ES-I3 (cell line): ENCODE measurements at regions not wholly inside any gene's neighbourhood (a gene's known extent, or its start where the extent isn't known, plus 50 kb on each side); places are given as distances from the start of the nearest gene placed in this dataset.
"Not testable (repeated sequence)": the region's sequence is repeated elsewhere in the genome, so short reads cannot be mapped to it uniquely, and the experiment has no call there.

ENCODE experiments used
- H3K36me3 ChIP-seq: 2 replicates; pipeline ENCODE4 v1.6.1; 2013; ENCODE audit warnings: mild to moderate bottlenecking, low read length, control low read depth, moderate library complexity; ENCODE audit not compliant: insufficient read depth
- H3K4me1 ChIP-seq: 2 replicates; pipeline ENCODE4 v1.6.1; 2013; ENCODE audit warnings: mild to moderate bottlenecking, control low read depth, low read length; ENCODE audit not compliant: insufficient read depth
- H3K9ac ChIP-seq: 2 replicates; pipeline ENCODE4 v1.6.1; 2013; ENCODE audit warnings: low read depth, mild to moderate bottlenecking, low read length, moderate library complexity
- H3K9me3 ChIP-seq: 2 replicates; pipeline ENCODE4 v1.6.1; 2013; ENCODE audit warnings: mild to moderate bottlenecking, low read length, moderate library complexity; ENCODE audit not compliant: control insufficient read depth, insufficient read depth

- H3K4me1 ChIP-seq: no peaks in the 10 kb centered on the region
- H3K36me3 ChIP-seq: no peaks in the 10 kb centered on the region
- no peaks in the 10 kb centered on the region for H3K9me3 ChIP-seq
- no peak overlapping the region for H3K9ac ChIP-seq
Measured at GRCh38 chr2:2482851-2483250, 151.8 kb upstream of the MYT1L start.

DNA sequence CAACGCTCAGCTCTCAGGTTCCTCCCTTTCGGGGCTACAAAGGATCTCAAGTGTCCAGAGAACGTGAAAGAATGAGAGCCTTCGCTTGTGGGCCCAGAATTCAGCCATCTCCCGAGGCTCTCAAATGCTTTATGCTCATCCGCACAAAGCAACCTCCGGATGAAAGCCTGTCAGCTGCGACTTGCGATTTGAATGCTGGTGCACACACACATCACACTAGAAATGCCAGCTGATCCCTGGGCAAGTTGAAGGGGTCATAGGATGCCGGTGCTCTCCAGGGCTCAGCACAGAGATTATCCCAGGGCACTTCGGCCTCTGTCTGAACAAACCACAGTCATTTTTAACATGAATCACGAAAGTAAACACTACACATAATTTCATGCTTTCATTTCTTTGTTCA, 141.8 kb upstream of the MYT1L start:
- no peaks in the 10 kb centered on the region for H3K4me1 ChIP-seq
- H3K9me3 ChIP-seq: no peaks in the 10 kb centered on the region
- H3K9ac ChIP-seq: no peak overlapping the region
- H3K36me3 ChIP-seq: no peaks in the 10 kb centered on the region

DNA sequence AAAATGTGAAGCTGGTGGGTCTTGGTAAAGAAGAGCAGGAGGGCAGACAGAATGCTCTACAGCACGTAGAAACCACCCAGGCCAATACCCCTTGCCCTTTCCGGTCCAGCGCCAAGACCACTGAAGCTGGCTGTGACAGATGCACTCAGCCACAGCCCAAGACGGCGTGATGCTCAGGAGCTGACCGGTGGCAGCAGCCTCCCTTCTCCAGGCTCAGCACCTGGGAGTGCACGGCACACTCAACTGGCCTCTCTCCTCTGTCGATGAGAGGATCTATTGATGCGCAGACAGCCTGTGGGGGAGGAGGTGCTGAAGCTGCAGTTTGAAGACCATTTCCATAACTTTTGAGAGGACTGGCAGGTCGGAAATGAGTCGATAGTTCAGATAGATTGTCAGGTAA, 141.0 kb upstream of the MYT1L start:
- Histone ChIP-seq H3K9ac (no peak overlapping the region), H3K9me3 (no peaks in the 10 kb centered on the region), H3K4me1 (no peaks in the 10 kb centered on the region), H3K36me3 (no peaks in the 10 kb centered on the region)

DNA sequence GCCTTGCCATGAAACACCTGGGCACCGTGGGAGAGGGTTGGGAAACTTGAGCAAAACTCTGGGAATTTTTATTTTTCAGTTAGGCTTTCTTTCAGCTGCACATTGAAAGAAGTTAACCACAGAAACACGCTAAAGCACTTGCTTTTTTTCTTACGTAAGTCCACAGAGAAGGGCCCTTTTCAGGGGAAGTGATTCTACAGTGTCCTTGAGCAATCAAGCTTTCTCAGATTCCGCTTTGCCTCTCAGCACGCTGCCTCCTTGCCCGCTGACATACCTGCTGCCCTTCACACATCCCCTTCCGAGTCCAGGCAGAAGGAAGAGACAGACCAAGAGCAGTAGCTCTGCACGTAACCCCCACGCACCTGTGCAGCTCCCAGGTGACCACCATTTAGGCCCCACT, 135.5 kb upstream of the MYT1L start:
- Histone ChIP-seq H3K36me3 (no peaks in the 10 kb centered on the region), H3K9me3 (no peaks in the 10 kb centered on the region), H3K4me1 (no peaks in the 10 kb centered on the region), H3K9ac (no peak overlapping the region)

DNA sequence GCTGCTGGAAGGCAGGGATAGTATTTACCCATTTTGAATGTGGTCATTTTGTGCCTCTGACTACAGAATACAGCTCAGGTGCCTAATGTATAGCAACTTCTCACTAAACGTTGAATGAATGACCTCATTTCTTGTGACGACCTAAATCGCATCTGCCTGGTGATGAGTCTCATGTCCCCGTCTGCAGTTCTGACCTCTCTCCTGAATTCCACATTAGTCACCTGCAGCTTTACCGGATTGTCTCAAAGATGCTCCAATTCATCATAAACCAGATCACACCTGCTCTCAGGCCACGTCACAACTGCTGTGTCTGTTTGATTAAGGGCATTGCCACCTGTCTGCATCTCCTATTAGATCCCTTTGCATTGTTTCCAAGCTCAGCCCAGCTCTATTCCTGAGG, 133.6 kb upstream of the MYT1L start:
- no peaks in the 10 kb centered on the region for H3K4me1 ChIP-seq
- no peaks in the 10 kb centered on the region for H3K9me3 ChIP-seq
- no peaks in the 10 kb centered on the region for H3K36me3 ChIP-seq
- no peak overlapping the region for H3K9ac ChIP-seq

- Histone ChIP-seq H3K4me1 (no peaks in the 10 kb centered on the region), H3K9ac (no peak overlapping the region), H3K9me3 (no peaks in the 10 kb centered on the region), H3K36me3 (no peaks in the 10 kb centered on the region)
Measured at GRCh38 chr2:2464094-2464493, 133.0 kb upstream of the MYT1L start.

DNA sequence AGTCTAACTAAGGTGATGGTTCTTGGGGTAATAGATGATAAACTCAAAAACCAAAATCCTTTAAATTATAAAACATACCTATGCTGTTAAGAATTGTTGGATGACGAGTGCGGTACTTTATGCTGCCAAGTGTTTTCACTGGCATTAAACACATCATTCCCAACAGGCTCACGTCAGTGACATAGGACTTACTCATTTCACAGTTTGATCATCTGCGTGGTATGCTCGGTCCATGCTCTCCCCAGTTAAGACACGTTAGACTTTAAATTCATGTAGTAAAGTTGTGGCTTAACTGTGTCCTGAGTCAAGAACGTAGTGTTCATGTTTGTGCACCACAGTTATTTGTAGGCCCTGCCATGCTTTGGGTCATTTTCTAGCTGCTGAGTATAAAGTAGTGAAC, 125.6 kb upstream of the MYT1L start:
- Histone ChIP-seq H3K36me3 (no peaks in the 10 kb centered on the region), H3K4me1 (no peaks in the 10 kb centered on the region), H3K9me3 (no peaks in the 10 kb centered on the region), H3K9ac (no peak overlapping the region)

DNA sequence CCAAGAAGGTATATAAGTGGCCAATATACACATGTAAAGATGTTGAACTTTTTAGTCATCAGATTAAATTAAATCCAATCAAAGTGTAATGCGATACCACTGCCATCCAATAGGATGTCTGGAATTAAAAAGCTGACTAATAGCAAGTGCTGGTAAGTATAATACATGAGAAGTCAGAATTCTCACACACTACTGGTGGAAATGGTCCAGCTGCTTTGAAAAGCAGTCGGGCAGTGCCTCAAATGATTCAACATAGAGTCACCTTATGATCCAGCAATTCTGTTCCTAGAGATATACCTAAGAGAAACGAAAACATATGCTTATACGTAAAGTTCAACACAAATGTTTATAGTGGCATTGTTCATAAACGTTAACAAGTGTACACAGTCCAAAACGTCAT, 124.1 kb upstream of the MYT1L start:
- H3K9ac ChIP-seq: no peak overlapping the region
- H3K4me1 ChIP-seq: no peaks in the 10 kb centered on the region
- no peaks in the 10 kb centered on the region for H3K9me3 ChIP-seq
- H3K36me3 ChIP-seq: no peaks in the 10 kb centered on the region

GRCh38 chr2:2452961-2453360, 121.9 kb upstream of the MYT1L start:
- H3K9me3 ChIP-seq: no peaks in the 10 kb centered on the region
- H3K36me3 ChIP-seq: no peaks in the 10 kb centered on the region
- H3K9ac ChIP-seq: no peak overlapping the region
- no peaks in the 10 kb centered on the region for H3K4me1 ChIP-seq

- H3K9ac ChIP-seq, H3K36me3 ChIP-seq, H3K9me3 ChIP-seq, H3K4me1 ChIP-seq: not testable (repeated sequence)
Measured at GRCh38 chr2:2451275-2451674, 120.2 kb upstream of the MYT1L start.

GRCh38 chr2:2448178-2448577, 117.1 kb upstream of the MYT1L start:
- Histone ChIP-seq H3K9ac (no peak overlapping the region), H3K36me3 (no peaks in the 10 kb centered on the region), H3K4me1 (no peaks in the 10 kb centered on the region), H3K9me3 (no peaks in the 10 kb centered on the region)

DNA sequence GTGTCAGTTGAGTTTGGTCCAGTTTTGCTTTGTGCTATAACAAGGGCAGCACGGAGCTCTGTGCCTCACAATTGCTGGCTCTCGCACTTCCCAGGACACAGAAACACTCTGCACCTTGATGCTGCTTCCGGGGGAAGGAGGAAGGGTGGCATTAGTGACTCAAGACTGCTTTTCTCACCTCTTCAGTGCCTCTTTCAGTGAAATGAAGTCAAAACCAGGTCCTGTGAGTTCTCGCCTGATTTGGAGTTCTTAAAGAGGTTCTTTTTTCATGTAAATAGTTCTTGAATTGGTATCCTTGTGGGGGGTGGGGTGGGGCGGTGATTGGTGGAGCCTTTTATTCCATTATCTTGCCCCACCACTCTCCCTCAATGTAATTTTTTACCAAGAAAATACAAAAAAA, 91.5 kb upstream of the MYT1L start:
- Histone ChIP-seq H3K9ac (no peak overlapping the region), H3K9me3 (no peaks in the 10 kb centered on the region), H3K4me1 (peaks cover 9% of the 10 kb centered on the region; the same call in 1 of the 2 replicates), H3K36me3 (no peaks in the 10 kb centered on the region)

GRCh38 chr2:2413525-2413924, 82.5 kb upstream of the MYT1L start:
- Histone ChIP-seq H3K9me3 (no peaks in the 10 kb centered on the region), H3K9ac (no peak overlapping the region), H3K36me3 (no peaks in the 10 kb centered on the region)

DNA sequence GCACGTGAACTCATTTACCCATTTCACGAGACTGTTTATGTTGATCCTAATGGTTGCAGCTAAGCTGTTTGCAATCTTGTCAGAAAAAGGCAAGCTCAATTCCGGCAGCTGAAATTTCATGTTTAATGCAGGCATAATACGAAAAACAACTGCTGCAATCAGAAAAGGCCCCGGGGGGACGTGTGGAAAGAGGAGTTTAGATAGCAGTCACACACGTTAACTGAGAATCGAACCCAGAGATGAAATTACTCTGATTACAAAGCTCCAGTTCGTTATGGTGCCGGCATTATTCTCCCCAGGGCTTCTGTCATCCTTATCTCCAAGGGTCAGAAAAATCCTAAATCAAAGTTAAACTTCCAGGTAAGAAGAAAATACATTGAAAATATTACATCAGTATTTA, 79.9 kb upstream of the MYT1L start:
- Histone ChIP-seq H3K36me3 (no peaks in the 10 kb centered on the region), H3K4me1 (no peaks in the 10 kb centered on the region), H3K9ac (no peak overlapping the region), H3K9me3 (peaks cover 4% of the 10 kb centered on the region; the same call in 1 of the 2 replicates)

More at GRCh38 chr2:2413525-2413924, 82.5 kb upstream of the MYT1L start:
- H3K4me1 ChIP-seq: no peaks in the 10 kb centered on the region

- H3K9ac ChIP-seq: no peak overlapping the region
- H3K36me3 ChIP-seq: no peaks in the 10 kb centered on the region
- H3K9me3 ChIP-seq: peaks cover 4% of the 10 kb centered on the region; the same call in 1 of the 2 replicates
- no peaks in the 10 kb centered on the region for H3K4me1 ChIP-seq
Measured at GRCh38 chr2:2409481-2409880, 78.4 kb upstream of the MYT1L start.

GRCh38 chr2:2405780-2406179, 74.7 kb upstream of the MYT1L start:
- no peaks in the 10 kb centered on the region for H3K36me3 ChIP-seq
- H3K4me1 ChIP-seq: no peaks in the 10 kb centered on the region
- H3K9me3 ChIP-seq: peaks cover 4% of the 10 kb centered on the region; the same call in 1 of the 2 replicates
- no peak overlapping the region for H3K9ac ChIP-seq
